DMS153 (cell line): ENCODE measurements at regions not wholly inside any gene's neighbourhood (a gene's known extent, or its start where the extent isn't known, plus 50 kb on each side); places are given as distances from the start of the nearest gene placed in this dataset.
"Not testable (repeated sequence)": the region's sequence is repeated elsewhere in the genome, so short reads cannot be mapped to it uniquely, and the experiment has no call there.

Source experiments
- DNase-seq: peaks from one replicate; lab custom pipeline; 2025; lab: John Stamatoyannopoulos, UW

DNA sequence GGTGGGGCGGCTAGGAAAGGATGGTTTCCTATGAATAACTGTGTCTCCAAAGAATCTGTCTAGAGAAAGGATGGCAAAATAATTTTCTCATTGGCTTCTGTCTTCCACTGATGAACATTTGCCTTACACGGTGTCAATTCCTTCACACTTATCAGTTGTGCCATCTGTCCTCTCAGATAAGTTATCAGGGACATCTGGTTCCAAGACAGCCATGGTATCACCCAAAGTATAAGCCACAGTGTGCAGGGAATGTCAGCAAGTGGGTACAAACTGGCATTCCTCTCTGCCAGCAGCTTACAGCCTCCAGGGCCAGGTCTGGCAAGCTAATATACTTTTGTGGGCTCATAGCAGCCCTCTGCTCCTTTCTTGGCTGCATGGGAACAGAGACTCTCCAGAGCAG is 1092.0 kb downstream of the EFNA5 start:
- no peak for DNase-seq

DNA sequence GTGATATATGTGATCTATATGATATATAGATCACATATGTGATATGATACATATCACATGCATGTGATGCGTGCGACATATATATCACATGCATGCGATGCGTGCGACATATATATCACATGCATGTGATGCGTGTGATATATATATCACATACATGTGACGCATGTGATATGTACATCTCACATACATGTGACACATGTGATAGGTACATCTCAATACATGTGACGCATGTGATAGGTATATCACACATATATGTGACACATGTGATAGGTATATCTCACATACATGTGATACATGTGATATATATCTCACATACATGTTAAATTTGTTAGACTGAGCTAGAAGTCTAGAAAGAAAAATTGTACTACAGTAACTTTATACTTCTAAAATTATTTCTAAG is 1095.9 kb downstream of the EFNA5 start:
- no peak for DNase-seq

DNA sequence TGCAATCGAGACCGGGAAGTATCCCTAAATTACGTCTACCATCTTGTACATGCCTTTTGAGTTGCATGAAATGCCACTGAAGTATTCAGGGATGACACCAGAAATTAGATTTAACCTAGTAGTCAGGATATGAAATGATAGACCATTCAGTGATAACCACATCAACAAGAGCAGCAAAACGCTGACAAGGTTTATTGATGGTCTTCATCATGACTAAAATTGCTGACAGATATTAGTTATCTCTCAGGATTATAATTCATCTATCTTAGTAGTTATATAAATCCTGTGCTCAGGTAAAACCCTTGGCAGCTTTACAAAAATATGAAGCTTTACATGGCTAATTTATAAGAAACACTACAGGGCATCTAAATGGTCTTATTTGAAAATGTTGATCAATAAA is 1104.7 kb downstream of the EFNA5 start:
- DNase-seq = no peak

DNA sequence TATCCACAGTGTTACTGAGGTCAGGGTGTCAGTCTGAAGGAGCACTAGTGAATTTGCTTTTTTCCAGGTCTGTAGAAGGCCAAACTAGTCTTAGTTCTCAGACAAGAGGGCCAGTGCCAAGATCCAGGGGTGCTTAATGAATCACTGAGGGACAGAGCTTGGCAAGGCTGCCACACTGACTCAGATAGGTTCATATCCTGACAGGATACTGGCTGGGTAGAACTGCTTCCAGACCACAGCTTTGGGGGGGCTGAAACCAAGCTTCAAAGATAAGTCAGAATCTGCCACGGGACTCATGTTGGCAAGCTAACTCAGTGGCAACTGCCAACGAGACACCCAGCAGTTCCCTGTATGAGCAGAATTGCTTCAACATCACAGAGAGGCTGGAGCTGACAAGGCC is 1125.4 kb downstream of the EFNA5 start:
- no peak for DNase-seq

DNA sequence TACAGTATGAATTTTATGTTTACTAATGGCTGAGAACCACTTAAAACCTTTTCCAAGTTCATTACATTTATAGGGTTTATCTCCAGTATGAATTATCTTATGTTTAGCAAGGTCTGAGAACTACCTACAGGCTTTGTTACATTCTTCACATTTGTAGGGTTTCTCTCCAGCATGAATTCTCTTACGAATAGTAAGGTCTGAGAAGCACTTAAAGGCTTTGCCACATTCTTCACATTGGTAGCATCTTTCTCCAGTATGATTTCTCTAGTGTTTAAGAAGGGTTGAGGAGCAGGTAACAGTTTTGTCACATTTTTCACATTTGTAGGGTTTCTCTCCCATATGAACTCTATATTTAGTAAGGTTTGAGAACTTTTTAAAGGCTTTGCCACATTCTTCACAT is 1127.4 kb downstream of the EFNA5 start:
- DNase-seq = no peak

DNA sequence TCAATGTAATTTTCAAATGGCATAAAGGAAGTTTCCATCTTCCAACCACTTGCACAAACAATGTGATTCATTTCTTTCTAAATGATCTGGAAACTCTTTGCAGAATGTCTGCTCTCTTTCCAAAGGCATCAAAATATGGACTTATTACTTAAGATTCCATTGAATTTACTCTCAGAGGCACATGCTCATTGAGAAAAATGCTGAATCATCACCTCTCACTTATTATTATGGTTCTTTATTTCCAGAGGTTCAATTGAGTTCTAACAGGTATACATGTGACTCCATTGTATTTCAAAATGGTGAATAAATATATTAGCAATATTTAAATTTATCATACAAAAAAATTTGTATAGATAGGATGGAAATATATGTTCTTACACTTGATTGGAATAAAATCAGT is 1140.6 kb downstream of the EFNA5 start:
- DNase-seq = no peak

DNA sequence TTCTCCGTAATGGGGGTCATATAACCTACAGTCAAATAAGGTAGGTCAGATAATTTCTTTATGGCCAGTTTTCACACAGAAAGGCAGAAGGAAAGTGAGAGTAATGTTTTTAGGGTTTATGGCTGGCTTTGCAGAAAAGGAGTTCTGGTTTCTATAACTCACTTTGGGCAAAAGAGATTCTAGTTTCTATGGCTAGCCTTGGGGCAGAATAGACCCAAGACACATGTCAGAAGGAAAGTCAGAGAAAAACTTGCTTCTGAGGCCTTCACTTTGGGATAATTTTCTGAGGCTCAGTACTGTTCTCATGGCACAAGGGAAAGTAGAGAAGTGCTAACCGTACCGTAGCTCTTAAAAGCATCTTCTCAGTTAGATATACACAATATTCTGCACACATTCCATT is 1145.3 kb downstream of the EFNA5 start:
- DNase-seq = no peak

DNA sequence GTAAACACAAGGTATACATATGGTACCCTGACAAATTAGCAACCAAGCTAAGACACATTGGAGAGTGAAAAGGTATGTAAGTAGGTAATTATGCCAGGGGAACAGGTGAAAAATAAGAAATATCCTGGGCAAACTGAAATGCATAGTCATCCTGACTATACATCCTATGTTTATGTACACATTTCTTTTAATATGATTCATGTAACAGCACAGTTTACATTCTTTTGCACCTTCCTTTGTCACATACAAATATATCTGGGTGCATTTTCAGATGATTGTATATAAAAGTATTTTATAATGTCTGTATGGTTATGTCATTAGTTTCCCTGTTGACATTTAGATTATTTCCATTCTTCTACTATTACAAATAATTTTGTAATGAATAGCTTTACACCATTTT is 1146.9 kb downstream of the EFNA5 start:
- no peak for DNase-seq

DNA sequence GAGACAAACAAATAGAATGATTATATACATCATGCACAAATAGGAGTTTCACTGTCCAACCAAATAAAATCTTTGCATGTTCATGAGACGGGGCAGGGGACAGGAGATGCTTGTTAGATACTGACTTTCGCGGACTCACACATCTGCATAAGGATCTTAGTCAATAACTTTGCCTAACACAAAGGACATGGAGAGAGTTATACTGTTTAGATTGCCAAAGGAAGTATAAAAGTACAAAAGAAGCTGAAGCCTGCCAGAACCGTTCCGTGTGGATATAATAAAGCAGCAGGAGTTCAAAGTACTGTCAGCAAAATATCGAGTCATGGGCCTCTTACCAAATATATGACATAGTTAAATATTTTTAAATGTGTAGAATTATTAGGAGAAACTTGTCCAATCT is 1148.4 kb downstream of the EFNA5 start:
- DNase-seq = no peak

DNA sequence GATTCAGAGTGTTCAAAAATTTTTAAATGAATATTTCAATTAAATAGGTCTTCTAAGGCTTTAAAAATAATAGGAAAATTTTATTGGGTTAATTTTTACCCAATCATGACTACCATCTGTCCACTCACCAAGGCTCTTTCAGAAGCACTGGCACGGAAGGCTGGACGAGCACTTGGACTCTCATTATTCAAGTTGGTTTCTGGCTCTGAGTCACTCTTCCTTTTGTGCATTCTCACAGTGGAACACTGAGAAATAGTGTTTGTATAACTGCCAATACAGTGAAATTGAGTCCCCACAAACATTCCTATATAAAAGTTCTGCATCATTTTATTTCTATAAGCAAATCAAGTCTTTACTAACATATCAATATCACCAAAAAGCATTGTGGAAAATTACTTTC is 1149.0 kb downstream of the EFNA5 start:
- no peak for DNase-seq

DNA sequence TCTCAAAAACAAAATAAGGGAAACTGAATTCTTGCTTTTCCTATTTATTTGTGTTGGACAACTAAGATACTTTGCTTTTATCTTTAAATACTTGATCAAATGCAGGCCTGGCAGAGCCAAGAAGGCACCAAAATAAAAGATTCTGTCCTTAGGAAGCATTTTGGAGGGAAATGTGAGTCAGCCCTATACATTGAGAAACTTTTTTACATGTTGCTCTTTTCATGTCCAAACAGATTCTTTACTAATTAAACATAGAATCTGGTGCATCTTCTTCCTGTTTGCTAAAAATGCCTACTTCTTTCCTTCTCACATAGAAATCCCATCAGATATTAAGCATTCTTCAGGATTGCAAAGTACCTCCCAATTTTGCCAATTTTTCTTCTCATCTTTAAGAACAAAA is 1160.4 kb downstream of the EFNA5 start:
- no peak for DNase-seq

DNA sequence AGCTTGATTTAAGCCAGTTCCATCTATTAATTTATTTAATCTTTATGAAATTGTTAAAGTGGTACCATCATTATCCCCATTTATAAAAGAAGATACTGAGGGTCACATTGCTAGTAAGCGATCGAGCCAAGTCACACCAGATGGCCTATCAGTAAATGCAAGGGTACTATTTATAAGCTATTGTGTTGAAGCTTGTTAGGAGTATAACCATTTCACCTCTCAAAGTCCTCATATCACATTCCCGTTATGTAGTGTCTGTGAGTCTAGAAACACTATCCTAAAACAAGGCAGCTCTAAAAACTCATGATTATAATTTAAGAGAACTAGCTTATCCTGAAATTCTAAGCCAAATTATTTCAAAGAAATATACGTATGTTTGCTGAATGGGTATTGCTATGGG is 1161.8 kb downstream of the EFNA5 start:
- no peak for DNase-seq

DNA sequence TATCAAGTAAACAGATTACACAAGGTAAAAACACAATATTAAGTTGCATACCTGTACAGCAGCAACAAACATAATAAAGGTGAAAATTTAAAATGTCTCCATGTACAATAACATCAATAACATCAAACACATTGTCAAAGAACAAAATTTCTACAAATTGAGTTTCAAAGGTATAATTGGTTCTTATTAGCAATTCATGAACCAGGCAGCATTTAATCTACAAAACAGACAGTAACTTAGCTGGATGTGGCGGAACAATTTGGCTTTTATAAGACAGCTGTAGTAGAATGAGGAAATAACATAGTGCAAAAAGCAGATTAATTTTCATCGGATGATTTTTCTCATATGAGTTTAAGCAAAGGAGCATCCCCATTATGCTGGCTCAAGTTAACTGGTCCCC is 1176.8 kb downstream of the EFNA5 start:
- no peak for DNase-seq

DNA sequence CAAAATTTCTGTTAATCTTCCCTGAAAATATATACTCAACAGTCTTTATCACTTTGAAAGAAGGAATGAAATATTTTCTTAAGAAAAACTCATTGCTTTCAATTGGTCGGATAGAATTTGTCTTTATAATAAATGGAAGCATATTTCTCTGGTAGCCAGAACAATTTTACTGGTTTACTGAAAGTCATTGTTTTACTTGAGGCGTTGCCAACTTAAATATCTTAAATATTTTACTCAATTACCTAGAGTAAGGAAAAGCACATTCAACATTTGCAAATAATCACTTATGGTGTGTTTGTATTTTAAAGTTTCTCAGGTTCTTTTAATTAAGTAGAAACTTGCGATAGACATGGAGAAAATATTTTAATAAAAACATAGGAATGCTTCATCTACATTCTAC is 1181.7 kb downstream of the EFNA5 start:
- DNase-seq = no peak

DNA sequence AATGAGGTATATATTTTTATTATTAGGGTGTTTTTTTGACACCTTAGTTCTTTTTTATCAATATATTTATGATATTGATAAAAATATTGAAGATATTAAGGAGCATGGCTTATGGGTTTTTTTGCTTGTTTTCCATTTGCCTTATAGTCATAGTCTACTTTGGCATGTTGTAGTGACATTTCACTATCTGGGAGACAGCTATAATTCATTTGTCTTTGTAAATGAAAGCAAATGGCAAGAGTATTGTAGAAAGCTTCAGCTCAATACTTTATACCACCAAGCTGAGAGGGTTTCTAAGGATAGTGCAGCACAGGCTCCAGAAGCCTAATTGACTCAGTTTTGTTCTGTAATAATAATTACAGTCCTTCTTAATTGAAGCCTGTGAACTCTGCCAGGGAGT is 1182.3 kb downstream of the EFNA5 start:
- DNase-seq = no peak

DNA sequence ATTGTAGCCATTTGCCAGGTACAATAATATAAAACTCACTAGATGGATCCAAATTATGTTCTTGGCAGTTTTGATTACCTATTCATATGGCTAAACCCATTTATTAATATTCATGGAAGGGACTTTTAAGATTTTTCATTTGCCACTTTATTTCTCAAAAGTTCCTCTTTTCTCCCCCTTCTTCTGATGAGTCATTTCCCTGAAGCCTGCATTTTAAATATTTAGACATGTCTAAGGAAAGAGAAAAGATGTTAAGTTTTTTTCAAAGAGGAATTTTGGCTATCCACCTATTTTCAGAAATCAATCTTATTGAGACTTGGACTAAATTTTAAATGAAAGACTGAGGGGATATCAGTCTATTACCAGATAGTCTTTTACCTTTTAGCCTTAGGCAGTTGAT is 1189.4 kb downstream of the EFNA5 start:
- no peak for DNase-seq

DNA sequence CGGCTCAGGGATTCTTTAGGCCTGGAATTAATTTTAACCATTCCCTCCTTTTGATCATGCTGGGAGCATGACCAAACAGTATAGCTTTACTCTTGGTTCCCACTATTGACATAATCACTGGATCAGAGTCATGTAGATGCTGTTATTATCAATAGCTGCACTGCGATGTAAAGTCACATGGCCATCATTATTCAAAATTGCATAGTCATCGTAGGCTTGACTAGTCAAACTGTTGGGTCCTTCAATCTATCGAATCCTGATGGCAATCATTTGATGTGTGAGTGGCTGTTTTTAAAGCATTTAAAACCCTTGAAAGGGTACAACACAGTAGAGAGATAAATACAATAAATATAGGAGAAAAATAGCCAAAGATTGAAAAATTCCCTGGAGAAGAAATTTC is 1194.1 kb downstream of the EFNA5 start:
- DNase-seq = no peak

DNA sequence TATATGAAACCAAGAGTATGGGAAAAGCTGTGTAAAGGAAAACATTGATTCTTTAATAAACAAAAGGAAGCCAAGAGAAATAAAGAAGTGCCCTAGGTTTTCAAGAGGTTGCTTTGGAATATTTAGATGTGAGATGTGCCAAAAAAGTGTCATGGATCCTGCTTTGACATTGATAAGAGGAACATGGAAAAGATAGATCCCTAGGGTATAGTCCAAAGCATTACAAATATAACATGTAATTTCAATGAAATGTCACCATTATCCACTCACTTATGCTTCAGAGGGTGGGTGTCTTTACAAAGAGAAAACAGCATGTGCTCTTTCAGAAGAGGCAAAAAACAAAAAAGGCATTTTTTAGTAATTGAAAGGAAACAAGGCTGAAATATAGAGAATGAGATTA is 1196.7 kb downstream of the EFNA5 start:
- no peak for DNase-seq

DNA sequence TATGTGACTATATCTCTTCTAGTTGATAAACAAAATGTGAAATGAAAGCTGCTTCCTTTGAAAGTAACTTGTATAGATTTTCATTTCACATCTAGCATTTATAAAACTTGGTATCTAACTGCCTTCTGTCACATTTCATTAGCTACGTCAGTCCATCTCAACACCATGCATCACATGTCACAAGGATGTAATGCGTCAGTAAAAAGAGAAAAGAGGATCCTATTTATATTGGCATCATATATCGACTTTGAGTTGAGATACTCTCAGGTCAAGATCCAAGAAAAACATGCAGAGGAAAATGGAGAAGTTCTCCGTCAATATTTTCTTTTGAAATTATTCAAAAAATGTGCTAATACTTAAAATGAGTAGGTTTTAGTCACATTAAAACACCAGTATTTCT is 1211.2 kb downstream of the EFNA5 start:
- no peak for DNase-seq

DNA sequence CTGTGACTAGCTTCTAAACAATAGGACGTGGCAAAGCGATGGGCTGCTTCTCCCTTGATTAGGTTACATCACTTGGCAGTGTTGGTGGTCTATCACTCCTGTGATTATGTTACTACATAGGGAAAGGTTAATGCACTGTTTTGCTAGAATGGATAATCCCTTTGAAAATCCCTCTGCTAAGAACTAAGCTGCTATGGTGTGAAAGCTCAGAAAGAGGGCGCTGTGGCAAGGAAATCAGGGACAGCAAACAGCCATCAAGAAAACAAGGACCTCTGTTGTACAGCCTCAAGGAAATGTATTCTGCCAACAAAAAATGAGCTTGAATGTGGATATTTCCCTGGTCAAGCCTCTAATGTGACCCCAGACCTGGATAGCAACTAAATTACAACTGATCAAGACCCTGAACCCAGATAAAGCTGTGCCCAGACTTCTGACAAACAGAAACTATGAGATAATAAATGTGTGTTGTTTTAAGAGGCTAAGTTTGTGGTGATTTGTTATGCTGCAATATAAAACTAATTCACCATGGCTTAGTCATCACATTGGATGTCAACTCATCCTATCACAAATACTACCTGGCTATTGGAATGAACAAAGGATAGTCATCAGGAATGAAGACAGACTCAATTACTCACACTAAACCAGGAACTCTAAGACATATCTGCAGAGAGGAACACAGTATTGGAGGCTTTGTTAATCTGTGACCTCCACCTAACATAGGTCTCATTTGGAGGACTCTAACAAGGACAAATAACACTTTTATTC is 1215.9 kb downstream of the EFNA5 start:
- no peak for DNase-seq

DNA sequence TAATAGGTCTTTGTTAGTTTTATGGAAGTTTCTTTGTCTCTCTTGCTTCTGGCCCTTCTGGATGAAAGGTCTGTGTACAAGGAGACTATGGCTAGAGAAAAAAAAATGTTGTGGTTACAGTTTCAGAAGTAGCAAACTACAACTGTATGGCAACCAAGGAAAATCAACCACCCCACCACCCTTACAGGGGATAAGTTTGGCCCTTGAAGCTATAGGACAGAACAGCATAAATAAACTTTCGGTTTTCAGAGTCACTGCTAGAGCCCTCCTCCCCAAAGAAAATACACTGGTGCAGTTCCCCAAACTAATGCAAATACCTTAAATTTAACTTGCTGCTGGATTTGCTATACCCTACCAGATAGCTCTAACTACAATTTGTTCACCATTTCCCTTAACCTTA is 1216.7 kb downstream of the EFNA5 start:
- no peak for DNase-seq

DNA sequence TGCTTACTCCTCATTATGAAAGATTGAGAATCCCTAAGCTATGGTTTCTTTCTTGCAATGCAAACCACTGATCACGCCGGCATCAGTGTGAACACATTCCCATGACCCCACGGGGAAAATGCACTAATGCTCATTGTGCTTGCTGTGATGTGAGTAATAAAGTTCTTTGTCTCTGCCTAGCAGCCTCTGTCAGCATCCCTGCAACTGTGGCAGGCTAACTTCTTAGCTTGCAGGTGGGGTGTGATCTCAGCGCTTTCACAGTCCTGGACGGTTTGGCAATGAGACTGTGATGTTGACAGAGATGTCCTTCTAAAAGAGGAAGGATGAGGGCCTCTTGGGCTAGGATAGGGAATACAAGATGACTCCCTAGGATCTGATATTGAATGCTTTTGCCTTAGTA is 1218.7 kb downstream of the EFNA5 start:
- DNase-seq = no peak

DNA sequence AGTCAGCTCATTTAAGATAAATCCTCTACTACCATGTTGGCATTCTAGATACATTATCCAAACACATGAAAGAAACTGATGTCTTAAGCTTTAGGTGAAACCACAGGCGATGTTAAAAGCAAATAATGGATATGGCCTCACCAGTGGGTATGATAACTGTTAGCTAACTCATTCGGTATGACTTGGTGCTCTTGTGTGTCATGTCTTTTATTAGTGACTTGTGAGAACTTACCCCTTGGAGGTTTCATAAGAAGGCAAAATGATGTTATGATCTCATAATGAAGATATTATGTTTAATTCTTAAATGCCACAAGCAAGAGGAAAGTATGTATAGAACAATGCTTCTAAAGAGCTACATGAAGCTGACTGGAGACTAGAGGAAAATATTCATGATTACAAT is 1227.0 kb downstream of the EFNA5 start:
- no peak for DNase-seq

DNA sequence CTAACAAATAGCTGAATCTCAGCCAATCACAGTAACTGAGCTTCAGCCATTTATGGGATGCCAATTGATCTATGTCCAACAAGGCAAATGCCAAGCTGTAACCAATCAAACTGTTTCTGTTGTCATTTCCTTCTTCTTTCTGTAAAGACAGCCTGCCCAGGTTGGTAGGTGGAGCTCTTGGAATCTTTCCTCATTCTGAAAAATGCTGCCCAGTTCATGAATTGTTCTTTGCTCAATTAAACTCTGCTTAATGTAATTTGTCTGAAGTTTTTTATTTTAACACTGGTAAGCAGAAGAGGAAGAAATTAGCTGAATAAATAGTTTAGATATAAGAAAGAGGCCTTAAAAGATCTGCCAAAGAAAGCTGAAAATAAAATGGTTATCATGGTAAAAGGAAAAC is 1235.6 kb downstream of the EFNA5 start:
- no peak for DNase-seq

DNA sequence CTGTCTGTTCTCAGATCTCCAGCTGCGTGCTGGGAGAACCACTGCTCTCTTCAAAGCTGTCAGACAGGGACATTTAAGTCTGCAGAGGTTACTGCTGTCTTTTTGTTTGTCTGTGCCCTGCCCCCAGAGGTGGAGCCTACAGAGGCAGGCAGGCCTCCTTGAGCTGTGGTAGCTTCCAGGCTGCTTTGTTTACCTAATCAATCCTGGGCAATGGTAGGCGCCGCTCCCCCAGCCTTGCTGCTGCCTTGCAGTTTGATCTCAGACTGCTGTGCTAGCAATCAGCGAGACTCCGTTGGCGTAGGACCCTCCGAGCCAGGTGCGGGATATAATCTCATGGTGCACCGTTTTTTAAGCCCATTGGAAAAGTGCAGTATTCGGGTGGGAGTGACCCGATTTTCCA is 1240.0 kb downstream of the EFNA5 start:
- DNase-seq = not testable (repeated sequence)
